ENCODE measurements at regions not wholly inside any gene's neighbourhood (a gene's known extent, or its start where the extent isn't known, plus 50 kb on each side); places are given as distances from the start of the nearest gene placed in this dataset.
"Not testable (repeated sequence)": the region's sequence is repeated elsewhere in the genome, so short reads cannot be mapped to it uniquely, and the experiment has no call there.

DNA sequence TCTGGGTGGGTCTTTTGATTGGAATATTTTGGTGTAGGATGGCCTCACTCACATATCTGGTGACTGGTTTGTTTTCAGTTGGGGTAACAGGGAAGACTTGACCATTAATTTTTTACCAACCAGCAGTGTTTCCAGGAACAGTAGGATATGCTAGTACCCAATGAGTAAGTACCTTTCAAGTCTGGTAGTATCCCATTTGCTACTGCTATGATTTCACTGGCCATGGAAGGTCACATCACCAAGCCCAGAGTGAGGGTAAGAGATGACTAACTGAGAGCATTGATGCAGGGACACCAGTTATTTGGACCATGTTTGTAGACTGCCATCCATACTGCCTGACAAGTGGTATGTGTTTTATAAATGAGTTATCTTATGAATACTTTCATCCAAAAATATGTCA lies 277.7 kb downstream of the MAP2K6 start:
- no peak overlapping the region for H3K9ac ChIP-seq
- POLR2A ChIA-PET: no interaction called here

DNA sequence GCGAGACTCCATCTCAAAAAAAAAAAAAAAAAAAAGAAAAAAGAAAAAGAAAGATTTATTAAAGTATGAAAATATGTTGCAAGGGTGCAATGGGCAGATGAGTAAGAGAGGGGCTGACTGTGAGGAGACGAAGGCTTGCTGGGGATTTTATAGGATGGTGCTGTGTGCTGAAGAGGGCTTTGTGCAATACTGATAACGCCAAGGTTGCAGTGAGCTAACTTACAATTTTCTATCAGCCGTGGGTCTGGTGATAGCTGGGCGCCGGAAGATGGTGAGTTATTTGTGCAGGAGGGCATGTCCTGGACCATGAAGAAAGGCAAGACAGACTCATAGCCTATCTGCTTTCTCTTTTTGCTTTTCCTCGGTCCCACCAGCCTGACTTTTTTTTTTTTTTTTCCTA lies 281.1 kb downstream of the MAP2K6 start:
- H3K79me2 ChIP-seq (ENCODE audit: insufficient read depth): no peaks in the 10 kb centered on the region
- DNase-seq: no peak
- no peaks in the 10 kb centered on the region for H4K20me1 ChIP-seq (ENCODE audit: insufficient read depth)
- H3F3A ChIP-seq (replicated peaks; ENCODE audit: insufficient read depth): no peaks in the 10 kb centered on the region
- no peaks in the 10 kb centered on the region for H3K9me3 ChIP-seq
- no peaks in the 10 kb centered on the region for H3K36me3 ChIP-seq (replicated peaks in 1 of 2; ENCODE audit: control insufficient read depth in 1 of 2, insufficient read depth in 2 of 2, low read length in 1 of 2)
- no peaks in the 10 kb centered on the region for H3K4me1 ChIP-seq (ENCODE audit: control insufficient read depth in 1 of 2, insufficient read depth in 2 of 2, low read depth in 1 of 2, low read length in 1 of 2)
- no peak overlapping the region for H2AFZ ChIP-seq (ENCODE audit: low read depth)
- TF ChIP-seq RFX5 (IDR thresholded peaks at IDR 0.05; ENCODE audit: low read length): no peak
- TF ChIP-seq TEAD4 (IDR thresholded peaks at IDR 0.05; ENCODE audit: borderline replicate concordance, insufficient read depth): no peak
- no peak for TF ChIP-seq NFIC (IDR thresholded peaks at IDR 0.05; ENCODE audit: borderline replicate concordance)
- TF ChIP-seq SIN3A (IDR thresholded peaks at IDR 0.05; ENCODE audit: borderline replicate concordance, low read depth, low read length): no peak
- TF ChIP-seq RXRA (IDR thresholded peaks at IDR 0.05; ENCODE audit: borderline replicate concordance, low read depth): no peak
- TF ChIP-seq NRF1 (IDR thresholded peaks at IDR 0.05; ENCODE audit: low read depth, low read length): no peak
- TF ChIP-seq TAF1 (IDR thresholded peaks at IDR 0.05; ENCODE audit: borderline replicate concordance, low read depth, low read length): no peak
- H3K27me3 ChIP-seq (ENCODE audit: insufficient read depth): no peaks in the 10 kb centered on the region
- no peak overlapping the region for H3K4me3 ChIP-seq (ENCODE audit: low read depth in 2 of 2, low read length in 1 of 2)
- no peak overlapping the region for H3K27ac ChIP-seq (ENCODE audit: low read depth in 2 of 2, low read length in 1 of 2)
- ChIA-PET CTCF (no interaction called here), POLR2A (no interaction called here)
- 81% methylated on average over 7 of the region's 7 CpGs for WGBS (ENCODE audit: low lambda C conversion rate)
- H3K4me2 ChIP-seq: no peak overlapping the region
- H3K9me2 ChIP-seq: no peaks in the 10 kb centered on the region
- H3K9ac ChIP-seq: no peak overlapping the region

More for the DNA sequence above, 277.7 kb downstream of the MAP2K6 start:
- no peaks in the 10 kb centered on the region for H4K20me1 ChIP-seq (ENCODE audit: insufficient read depth)
- H3K79me2 ChIP-seq (ENCODE audit: insufficient read depth): no peaks in the 10 kb centered on the region
- H3K27me3 ChIP-seq (ENCODE audit: insufficient read depth): no peaks in the 10 kb centered on the region
- 0 out of 2 replicates have a peak, but pooled peaks cover 3% of the 10 kb centered on the region for H3K9me3 ChIP-seq
- no peak overlapping the region for H3K4me3 ChIP-seq (ENCODE audit: low read depth in 2 of 2, low read length in 1 of 2)
- no peak for DNase-seq
- TF ChIP-seq NFIC (IDR thresholded peaks at IDR 0.05; ENCODE audit: borderline replicate concordance) (no peak), NRF1 (IDR thresholded peaks at IDR 0.05; ENCODE audit: low read depth, low read length) (no peak), JUND (IDR thresholded peaks at IDR 0.05) (no peak), GATA2 (CRISPR knock-in tag; IDR thresholded peaks at IDR 0.05) (no peak), RXRA (IDR thresholded peaks at IDR 0.05; ENCODE audit: borderline replicate concordance, low read depth) (no peak)
- H3K4me2 ChIP-seq: no peak overlapping the region
- no peaks in the 10 kb centered on the region for H3K9me2 ChIP-seq
- no peak overlapping the region for H3K27ac ChIP-seq (ENCODE audit: low read depth in 2 of 2, low read length in 1 of 2)
- H2AFZ ChIP-seq (ENCODE audit: low read depth): no peak overlapping the region
- CTCF ChIA-PET: interaction anchor here (0.9 kb wide), 1 partner anchor 34 kb away, joined by 3 read pairs; no protein-coding TSS in a partner anchor
- H3K36me3 ChIP-seq (replicated peaks in 1 of 2; ENCODE audit: control insufficient read depth in 1 of 2, insufficient read depth in 2 of 2, low read length in 1 of 2): no peaks in the 10 kb centered on the region
- no peaks in the 10 kb centered on the region for H3K4me1 ChIP-seq (ENCODE audit: control insufficient read depth in 1 of 2, insufficient read depth in 2 of 2, low read depth in 1 of 2, low read length in 1 of 2)
- no peaks in the 10 kb centered on the region for H3F3A ChIP-seq (replicated peaks; ENCODE audit: insufficient read depth)

DNA sequence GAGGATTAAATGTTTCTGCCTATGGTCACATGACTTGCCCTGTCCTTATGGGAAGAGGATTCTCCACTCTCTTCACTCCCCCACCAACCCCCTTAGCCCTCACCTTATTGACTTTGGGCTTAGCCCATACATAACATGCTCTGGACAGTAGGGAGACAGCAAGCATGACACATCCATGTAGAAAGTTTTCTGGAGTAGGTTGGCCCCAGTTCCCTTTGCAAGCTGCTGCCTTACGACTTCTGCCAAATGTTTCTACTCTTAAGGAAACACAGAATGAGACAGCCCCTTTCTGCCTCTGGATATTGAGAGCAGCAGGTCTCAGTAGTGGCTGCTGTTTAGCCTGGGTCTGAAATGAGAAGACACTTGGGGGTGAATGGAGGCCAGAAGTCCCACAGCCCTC lies 282.2 kb downstream of the MAP2K6 start:
- Histone ChIP-seq H3K9me3 (no peaks in the 10 kb centered on the region), H3K4me3 (ENCODE audit: low read depth in 2 of 2, low read length in 1 of 2) (no peak overlapping the region), H3K4me1 (ENCODE audit: control insufficient read depth in 1 of 2, insufficient read depth in 2 of 2, low read depth in 1 of 2, low read length in 1 of 2) (no peaks in the 10 kb centered on the region), H3K9me2 (no peaks in the 10 kb centered on the region), H3K27me3 (ENCODE audit: insufficient read depth) (no peaks in the 10 kb centered on the region), H3K9ac (no peak overlapping the region), H3F3A (replicated peaks; ENCODE audit: insufficient read depth) (no peaks in the 10 kb centered on the region), H3K27ac (ENCODE audit: low read depth in 2 of 2, low read length in 1 of 2) (no peak overlapping the region), H3K36me3 (replicated peaks in 1 of 2; ENCODE audit: control insufficient read depth in 1 of 2, insufficient read depth in 2 of 2, low read length in 1 of 2) (no peaks in the 10 kb centered on the region), H4K20me1 (ENCODE audit: insufficient read depth) (no peaks in the 10 kb centered on the region), H2AFZ (ENCODE audit: low read depth) (no peak overlapping the region), H3K4me2 (no peak overlapping the region), H3K79me2 (ENCODE audit: insufficient read depth) (no peaks in the 10 kb centered on the region)
- CTCF ChIA-PET: no interaction called here
- POLR2A ChIA-PET: no interaction called here
- TF ChIP-seq, protein P1, sequence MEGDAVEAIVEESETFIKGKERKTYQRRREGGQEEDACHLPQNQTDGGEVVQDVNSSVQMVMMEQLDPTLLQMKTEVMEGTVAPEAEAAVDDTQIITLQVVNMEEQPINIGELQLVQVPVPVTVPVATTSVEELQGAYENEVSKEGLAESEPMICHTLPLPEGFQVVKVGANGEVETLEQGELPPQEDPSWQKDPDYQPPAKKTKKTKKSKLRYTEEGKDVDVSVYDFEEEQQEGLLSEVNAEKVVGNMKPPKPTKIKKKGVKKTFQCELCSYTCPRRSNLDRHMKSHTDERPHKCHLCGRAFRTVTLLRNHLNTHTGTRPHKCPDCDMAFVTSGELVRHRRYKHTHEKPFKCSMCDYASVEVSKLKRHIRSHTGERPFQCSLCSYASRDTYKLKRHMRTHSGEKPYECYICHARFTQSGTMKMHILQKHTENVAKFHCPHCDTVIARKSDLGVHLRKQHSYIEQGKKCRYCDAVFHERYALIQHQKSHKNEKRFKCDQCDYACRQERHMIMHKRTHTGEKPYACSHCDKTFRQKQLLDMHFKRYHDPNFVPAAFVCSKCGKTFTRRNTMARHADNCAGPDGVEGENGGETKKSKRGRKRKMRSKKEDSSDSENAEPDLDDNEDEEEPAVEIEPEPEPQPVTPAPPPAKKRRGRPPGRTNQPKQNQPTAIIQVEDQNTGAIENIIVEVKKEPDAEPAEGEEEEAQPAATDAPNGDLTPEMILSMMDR (IDR thresholded peaks at IDR 0.05): no peak
- TF ChIP-seq SMC3 (IDR thresholded peaks at IDR 0.05; ENCODE audit: low read depth, low read length) (no peak), MXI1 (IDR thresholded peaks at IDR 0.05; ENCODE audit: low read depth, low read length) (no peak), FOSL2 (IDR thresholded peaks at IDR 0.05; ENCODE audit: borderline replicate concordance, low read depth) (no peak), GABPA (IDR thresholded peaks at IDR 0.05; ENCODE audit: low read depth) (no peak), NRF1 (IDR thresholded peaks at IDR 0.05; ENCODE audit: low read depth, low read length) (no peak), JUND (IDR thresholded peaks at IDR 0.05) (no peak), RFX5 (IDR thresholded peaks at IDR 0.05; ENCODE audit: low read length) (no peak), EP300 (IDR thresholded peaks at IDR 0.05; ENCODE audit: borderline replicate concordance in 1 of 2, low read depth in 1 of 2, low read length in 1 of 2) (no peak), TAF1 (IDR thresholded peaks at IDR 0.05; ENCODE audit: borderline replicate concordance, low read depth, low read length) (no peak), NFIC (IDR thresholded peaks at IDR 0.05; ENCODE audit: borderline replicate concordance) (no peak)
- TF ChIP-seq, protein P2, sequence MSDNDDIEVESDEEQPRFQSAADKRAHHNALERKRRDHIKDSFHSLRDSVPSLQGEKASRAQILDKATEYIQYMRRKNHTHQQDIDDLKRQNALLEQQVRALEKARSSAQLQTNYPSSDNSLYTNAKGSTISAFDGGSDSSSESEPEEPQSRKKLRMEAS (IDR thresholded peaks at IDR 0.05; ENCODE audit: low read depth): no peak
- no peak for DNase-seq
- 57% methylated on average over 1 of the region's 1 CpG for WGBS (ENCODE audit: low lambda C conversion rate)

DNA sequence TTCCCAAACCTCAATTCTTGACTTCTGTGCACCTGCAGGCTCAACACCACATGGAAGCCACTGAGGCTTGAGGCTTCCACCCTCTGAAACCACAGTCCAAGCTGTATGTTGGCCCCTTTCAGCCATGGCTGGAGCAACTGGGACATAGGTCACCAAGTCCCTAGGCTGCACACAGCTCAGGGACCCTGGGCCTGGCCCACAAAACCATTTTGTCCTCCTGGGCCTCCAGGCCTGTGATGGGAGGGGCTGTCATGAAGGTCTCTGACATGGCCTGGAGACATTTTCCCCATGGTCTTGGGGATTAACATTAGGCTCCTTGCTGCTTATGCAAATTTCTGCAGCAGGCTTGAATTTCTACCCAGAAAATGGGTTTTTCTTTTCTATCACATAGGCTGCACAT lies 283.9 kb downstream of the MAP2K6 start:
- CTCF ChIA-PET: interaction anchor here (0.7 kb wide), 1 partner anchor 91 kb away, joined by 3 read pairs; no protein-coding TSS in a partner anchor
- DNase-seq; H3K27ac ChIP-seq (ENCODE audit: low read depth in 2 of 2, low read length in 1 of 2); H3K27me3 ChIP-seq (ENCODE audit: insufficient read depth); POLR2A ChIA-PET; H3K9ac ChIP-seq; H3K9me2 ChIP-seq; H2AFZ ChIP-seq (ENCODE audit: low read depth); H3K36me3 ChIP-seq (replicated peaks in 1 of 2; ENCODE audit: control insufficient read depth in 1 of 2, insufficient read depth in 2 of 2, low read length in 1 of 2); H3K4me3 ChIP-seq (ENCODE audit: low read depth in 2 of 2, low read length in 1 of 2); H4K20me1 ChIP-seq (ENCODE audit: insufficient read depth); H3K4me2 ChIP-seq; H3F3A ChIP-seq (replicated peaks; ENCODE audit: insufficient read depth); H3K9me3 ChIP-seq; H3K79me2 ChIP-seq (ENCODE audit: insufficient read depth); H3K4me1 ChIP-seq (ENCODE audit: control insufficient read depth in 1 of 2, insufficient read depth in 2 of 2, low read depth in 1 of 2, low read length in 1 of 2): not testable (repeated sequence)

All from SK-N-SH (cell line).